Liver (tissue), 8 donors: ENCODE measurements at regions not wholly inside any gene's neighbourhood (a gene's known extent, or its start where the extent isn't known, plus 50 kb on each side); places are given as distances from the start of the nearest gene placed in this dataset.
"Not testable (repeated sequence)": the region's sequence is repeated elsewhere in the genome, so short reads cannot be mapped to it uniquely, and the experiment has no call there.

ENCODE experiments used
- DNase-seq: peaks from one replicate; pipeline ENCODE4 v3.0.0-alpha.2; 2017; ENCODE audit warnings: low spot score
- H3K27ac ChIP-seq, 2 donors: one replicate each; pipeline ENCODE4 v1.7.0; 2013; ENCODE audit warnings: inconsistent platforms in 2 of 2, low read length in 2 of 2, control low read depth in 1 of 2, low read depth in 1 of 2, mild to moderate bottlenecking in 1 of 2
- H3K27me3 ChIP-seq, 4 donors: one replicate each; pipeline versions ENCODE4 v1.6.1 to v1.7.0; 2013; ENCODE audit warnings: low read length in 3 of 4, inconsistent platforms in 1 of 4, mild to moderate bottlenecking in 1 of 4, moderate library complexity in 1 of 4; ENCODE audit not compliant: control insufficient read depth in 4 of 4, insufficient read depth in 4 of 4
- H3K36me3 ChIP-seq, 4 donors: one replicate each; pipeline versions ENCODE4 v1.6.1 to v1.7.0; 2013; ENCODE audit warnings: low read length in 3 of 4, mild to moderate bottlenecking in 3 of 4, low read depth in 1 of 4, moderate library complexity in 1 of 4; ENCODE audit not compliant: control insufficient read depth in 4 of 4, insufficient read depth in 3 of 4
- H3K4me1 ChIP-seq, 4 donors: one replicate each; pipeline versions ENCODE4 v1.6.1 to v1.7.0; 2013; ENCODE audit warnings: low read length in 3 of 4, mild to moderate bottlenecking in 3 of 4, moderate library complexity in 1 of 4; ENCODE audit not compliant: control insufficient read depth in 4 of 4, insufficient read depth in 4 of 4
- H3K4me3 ChIP-seq, 3 donors: one replicate each; pipeline versions ENCODE4 v1.6.1 to v1.7.0; 2013; ENCODE audit warnings: low read length in 3 of 3, control low read depth in 1 of 3, low read depth in 1 of 3, mild to moderate bottlenecking in 1 of 3
- H3K9ac ChIP-seq, 2 donors: one replicate each; pipeline ENCODE4 v1.7.0; 2013; ENCODE audit warnings: low read length in 2 of 2, mild to moderate bottlenecking in 2 of 2, moderate library complexity in 2 of 2, control low read depth in 1 of 2, low read depth in 1 of 2
- H3K9me3 ChIP-seq, 4 donors: one replicate each; pipeline versions ENCODE4 v1.6.1 to v1.7.0; 2013; ENCODE audit warnings: low read length in 3 of 4; ENCODE audit not compliant: control insufficient read depth in 4 of 4
- ATF3 ChIP-seq: IDR thresholded peaks from 2 replicates; pipeline ENCODE4 v1.6.1; 2016; ENCODE audit warnings: antibody characterized with exemption
- CTCF ChIP-seq: fragments of 150-350 bp; IDR thresholded peaks from 2 replicates; pipeline ENCODE4 v1.5.1; 2017; ENCODE audit warnings: improper control_type of control experiment, low read depth, low read length; ENCODE audit not compliant: missing input control
- EGR1 ChIP-seq, 2 donors: IDR thresholded peaks; 2 replicates each; pipeline ENCODE4 v1.6.1; 2016 to 2018; ENCODE audit warnings: antibody characterized with exemption in 2 of 2, low read depth in 2 of 2
- FOXA1 ChIP-seq: IDR thresholded peaks from 2 replicates; pipeline ENCODE4 v1.6.1; 2016; ENCODE audit warnings: antibody characterized with exemption
- FOXA2 ChIP-seq: IDR thresholded peaks from 2 replicates; pipeline ENCODE4 v1.6.1; 2016; ENCODE audit warnings: antibody characterized with exemption
- GABPA ChIP-seq, 2 donors: IDR thresholded peaks in 1 of 2; conservative IDR thresholded peaks in 1 of 2; 2 replicates each; pipeline ENCODE4 v1.6.1; 2016; ENCODE audit warnings: antibody characterized with exemption in 2 of 2, mild to moderate bottlenecking in 1 of 2, moderate library complexity in 1 of 2
- HNF4A ChIP-seq, 2 donors: conservative IDR thresholded peaks; 2 replicates each; pipeline ENCODE4 v1.6.1; 2016; ENCODE audit warnings: antibody characterized with exemption in 2 of 2, mild to moderate bottlenecking in 2 of 2
- HNF4G ChIP-seq: IDR thresholded peaks from 2 replicates; pipeline ENCODE4 v1.6.1; 2016; ENCODE audit warnings: antibody characterized with exemption
- JUND ChIP-seq, 2 donors: IDR thresholded peaks; 2 replicates each; pipeline ENCODE4 v1.6.1; 2016; ENCODE audit warnings: antibody characterized with exemption in 2 of 2
- MAX ChIP-seq: IDR thresholded peaks from 2 replicates; pipeline ENCODE4 v1.6.1; 2016; ENCODE audit warnings: antibody characterized with exemption
- NR2F2 ChIP-seq: IDR thresholded peaks from 2 replicates; pipeline ENCODE4 v1.6.1; 2016; ENCODE audit warnings: antibody characterized with exemption
- RAD21 ChIP-seq, 2 donors: IDR thresholded peaks; 2 replicates each; pipeline ENCODE4 v1.6.1; 2016; ENCODE audit warnings: antibody characterized with exemption in 2 of 2, mild to moderate bottlenecking in 2 of 2
- REST ChIP-seq: IDR thresholded peaks from 2 replicates; pipeline ENCODE4 v1.6.1; 2016; ENCODE audit warnings: antibody characterized with exemption, mild to moderate bottlenecking
- RXRA ChIP-seq, 2 donors: IDR thresholded peaks; 2 replicates each; pipeline ENCODE4 v1.6.1; 2017 to 2018; ENCODE audit warnings: antibody characterized with exemption in 2 of 2, mild to moderate bottlenecking in 1 of 2
- SP1 ChIP-seq: IDR thresholded peaks from 2 replicates; pipeline ENCODE4 v1.6.1; 2018; ENCODE audit warnings: antibody characterized with exemption, mild to moderate bottlenecking
- TAF1 ChIP-seq: conservative IDR thresholded peaks from 2 replicates; pipeline ENCODE4 v1.6.1; 2016; ENCODE audit warnings: antibody characterized with exemption, mild to moderate bottlenecking
- YY1 ChIP-seq: IDR thresholded peaks from 2 replicates; pipeline ENCODE4 v1.6.1; 2016; ENCODE audit warnings: antibody characterized with exemption, mild to moderate bottlenecking
- ZBTB33 ChIP-seq: IDR thresholded peaks from 2 replicates; pipeline ENCODE4 v1.6.1; 2016; ENCODE audit warnings: antibody characterized with exemption
- WGBS: extraction: QIAGEN DNeasy Blood & Tissue Kit; methylation state at CpG from one replicate; pipeline ENCODE4 v1.1.7; 2013; 5-methylcytosine and 5-hydroxymethylcytosine counted together
- donor health status: healthy.
- donor health status: healthy.
- donor health status: healthy.
- donor health status: healthy.
- donor health status: healthy.

GRCh38 chr2:5617796-5618195, 74.4 kb upstream of the SOX11 start:
- TF ChIP-seq FOXA2 (no peak), JUND (IDR thresholded peaks at IDR 0.05) (no peak), ATF3 (no peak), ZBTB33 (no peak), RAD21 (IDR thresholded peaks at IDR 0.05) (no peak), EGR1 (IDR thresholded peaks at IDR 0.05; ENCODE audit: low read depth in 2 of 2) (no peak), CTCF (no peak), NR2F2 (no peak), TAF1 (no peak), YY1 (no peak), HNF4A (conservative IDR thresholded peaks at IDR 0.05) (no peak), RXRA (IDR thresholded peaks at IDR 0.05) (no peak), FOXA1 (no peak)
- Histone ChIP-seq H3K9me3 (no peaks in the 10 kb centered on the region), H3K27me3 (no peaks in the 10 kb centered on the region), H3K36me3 (no peaks in the 10 kb centered on the region), H3K4me1 (no peaks in the 10 kb centered on the region), H3K27ac (no peak overlapping the region), H3K9ac (no peak overlapping the region), H3K4me3 (no peak overlapping the region)
- no peak for DNase-seq
- 64% methylated on average over 2 of the region's 2 CpGs for WGBS

GRCh38 chr2:5618271-5618670, 73.9 kb upstream of the SOX11 start:
- no peaks in the 10 kb centered on the region for H3K4me1 ChIP-seq
- H3K9me3 ChIP-seq, result no peaks in the 10 kb centered on the region
- TF ChIP-seq RXRA (IDR thresholded peaks at IDR 0.05) (no peak), YY1 (no peak), FOXA2 (no peak), FOXA1 (no peak), GABPA (IDR thresholded peaks at IDR 0.05 in 1 of 2, conservative IDR thresholded peaks at IDR 0.05 in 1 of 2) (no peak), ATF3 (no peak), REST (no peak), HNF4G (no peak), SP1 (no peak), MAX (no peak), NR2F2 (no peak), EGR1 (IDR thresholded peaks at IDR 0.05; ENCODE audit: low read depth in 2 of 2) (no peak), JUND (IDR thresholded peaks at IDR 0.05) (no peak), RAD21 (IDR thresholded peaks at IDR 0.05) (no peak)
- DNase-seq, result no peak
- H3K27ac ChIP-seq, result no peak overlapping the region
- no peaks in the 10 kb centered on the region for H3K36me3 ChIP-seq
- no peaks in the 10 kb centered on the region for H3K27me3 ChIP-seq
- no peak overlapping the region for H3K9ac ChIP-seq
- H3K4me3 ChIP-seq, result no peak overlapping the region
- WGBS, result 49% methylated on average over 4 of the region's 4 CpGs

- H3K27ac ChIP-seq, H3K9me3 ChIP-seq, H3K4me3 ChIP-seq, DNase-seq, H3K36me3 ChIP-seq, H3K4me1 ChIP-seq, H3K27me3 ChIP-seq, H3K9ac ChIP-seq: not testable (repeated sequence)
- 64% methylated on average over 5 of the region's 5 CpGs for WGBS
Measured at GRCh38 chr2:5625556-5626065, 66.6 kb upstream of the SOX11 start.
